Breast epithelium (tissue), 4 donors: ENCODE measurements at regions not wholly inside any gene's neighbourhood (a gene's known extent, or its start where the extent isn't known, plus 50 kb on each side); places are given as distances from the start of the nearest gene placed in this dataset.

Source experiments
- DNase-seq, 2 donors: peaks; one replicate each; pipeline ENCODE4 v3.0.0-alpha.2; 2019; ENCODE audit warnings: low spot score in 2 of 2
- H3K27ac ChIP-seq, 2 donors: fragments of 200-600 bp; sonication (generic) in 1 of 2; one replicate each; pipeline ENCODE4 v1.5.1; 2016 to 2019; ENCODE audit warnings: mild to moderate bottlenecking in 1 of 2
- H3K27me3 ChIP-seq, 2 donors: fragments of 200-600 bp; sonication (generic) in 1 of 2; one replicate each; pipeline versions ENCODE4 v1.5.1 to v1.6.0; 2017 to 2019; ENCODE audit warnings: control low read depth in 1 of 2, mild to moderate bottlenecking in 1 of 2
- H3K36me3 ChIP-seq: fragments of 200-600 bp; one replicate; pipeline ENCODE4 v1.5.1; 2019
- H3K4me1 ChIP-seq, 2 donors: fragments of 200-600 bp; sonication (generic); one replicate each; pipeline ENCODE4 v1.5.1; 2016 to 2019; ENCODE audit warnings: control low read depth in 1 of 2
- H3K4me3 ChIP-seq, 3 donors: fragments of 200-600 bp; sonication (generic); 1 replicate in 2 of 3; 2 replicates in 1 of 3; pipeline ENCODE4 v1.5.1; 2016 to 2019; ENCODE audit warnings: mild to moderate bottlenecking in 3 of 3, moderate library complexity in 2 of 3
- H3K9me3 ChIP-seq, 2 donors: fragments of 200-600 bp; sonication (generic) in 1 of 2; one replicate each; pipeline ENCODE4 v1.5.1; 2016 to 2019; ENCODE audit warnings: control low read depth in 1 of 2
- POLR2A ChIP-seq: fragments of 450-650 bp; IDR thresholded peaks from one replicate; pipeline ENCODE4 v1.6.1; 2016; ENCODE audit warnings: antibody characterized with exemption, mild to moderate bottlenecking, moderate library complexity
- POLR2AphosphoS5 ChIP-seq, 3 donors: sonication (generic); formaldehyde crosslinking; IDR thresholded peaks; one replicate each; pipeline ENCODE4 v1.6.1; 2017; ENCODE audit warnings: antibody characterized with exemption in 3 of 3
- intact Hi-C: fragments of 100-400 bp; cut with DNase I; formaldehyde crosslinking; loops from one replicate; pipeline ENCODE4 v1.15.1; 2023; ENCODE audit warnings: low total_unique reads
- TF ChIP-seq, protein P1 (sequence below), 3 donors: fragments of 450-650 bp; IDR thresholded peaks; one replicate each; pipeline ENCODE4 v1.5.1; 2016 to 2017; ENCODE audit warnings: antibody characterized with exemption in 3 of 3, mild to moderate bottlenecking in 3 of 3, moderate library complexity in 3 of 3

GRCh38 chr10:33805831-33806230 is 471.4 kb upstream of the NRP1 start:
- Histone ChIP-seq H3K36me3 (no peaks in the 10 kb centered on the region), H3K4me3 (no peak overlapping the region), H3K27ac (no peak overlapping the region), H3K9me3 (no peaks in the 10 kb centered on the region), H3K27me3 (no peaks in the 10 kb centered on the region), H3K4me1 (no peaks in the 10 kb centered on the region)
- intact Hi-C loops, result no loop called here
- DNase-seq, result no peak
- TF ChIP-seq POLR2AphosphoS5 (IDR thresholded peaks at IDR 0.05) (no peak), POLR2A (no peak)
- TF ChIP-seq, protein P1, sequence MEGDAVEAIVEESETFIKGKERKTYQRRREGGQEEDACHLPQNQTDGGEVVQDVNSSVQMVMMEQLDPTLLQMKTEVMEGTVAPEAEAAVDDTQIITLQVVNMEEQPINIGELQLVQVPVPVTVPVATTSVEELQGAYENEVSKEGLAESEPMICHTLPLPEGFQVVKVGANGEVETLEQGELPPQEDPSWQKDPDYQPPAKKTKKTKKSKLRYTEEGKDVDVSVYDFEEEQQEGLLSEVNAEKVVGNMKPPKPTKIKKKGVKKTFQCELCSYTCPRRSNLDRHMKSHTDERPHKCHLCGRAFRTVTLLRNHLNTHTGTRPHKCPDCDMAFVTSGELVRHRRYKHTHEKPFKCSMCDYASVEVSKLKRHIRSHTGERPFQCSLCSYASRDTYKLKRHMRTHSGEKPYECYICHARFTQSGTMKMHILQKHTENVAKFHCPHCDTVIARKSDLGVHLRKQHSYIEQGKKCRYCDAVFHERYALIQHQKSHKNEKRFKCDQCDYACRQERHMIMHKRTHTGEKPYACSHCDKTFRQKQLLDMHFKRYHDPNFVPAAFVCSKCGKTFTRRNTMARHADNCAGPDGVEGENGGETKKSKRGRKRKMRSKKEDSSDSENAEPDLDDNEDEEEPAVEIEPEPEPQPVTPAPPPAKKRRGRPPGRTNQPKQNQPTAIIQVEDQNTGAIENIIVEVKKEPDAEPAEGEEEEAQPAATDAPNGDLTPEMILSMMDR (IDR thresholded peaks at IDR 0.05), result no peak

DNA sequence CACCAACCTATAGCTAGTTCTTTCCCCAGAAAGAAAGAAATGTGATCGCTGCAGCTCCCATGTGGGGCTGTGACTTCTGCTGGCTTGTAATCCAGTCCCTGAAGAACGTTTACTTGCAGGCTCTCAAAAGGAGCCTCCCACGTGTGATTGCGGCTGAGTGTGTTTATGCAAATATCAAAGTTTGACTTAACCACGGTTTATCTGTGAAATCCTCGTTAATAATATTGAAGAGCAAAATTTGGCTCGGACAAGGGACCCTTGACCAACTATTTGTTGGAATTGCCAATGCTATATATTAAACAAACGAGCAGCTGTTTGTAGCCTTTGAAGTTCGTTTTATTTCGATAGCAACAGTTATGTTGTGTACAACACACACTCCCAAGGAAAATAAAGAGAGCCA is 470.1 kb upstream of the NRP1 start:
- Histone ChIP-seq H3K36me3 (no peaks in the 10 kb centered on the region), H3K27me3 (no peaks in the 10 kb centered on the region), H3K4me3 (no peak overlapping the region), H3K4me1 (no peaks in the 10 kb centered on the region), H3K9me3 (no peaks in the 10 kb centered on the region), H3K27ac (no peak overlapping the region)
- intact Hi-C loops, result no loop called here
- TF ChIP-seq, protein P1 (IDR thresholded peaks at IDR 0.05), result no peak
- no peak for TF ChIP-seq POLR2A
- TF ChIP-seq POLR2AphosphoS5 (IDR thresholded peaks at IDR 0.05), result no peak
- DNase-seq, result no peak

DNA sequence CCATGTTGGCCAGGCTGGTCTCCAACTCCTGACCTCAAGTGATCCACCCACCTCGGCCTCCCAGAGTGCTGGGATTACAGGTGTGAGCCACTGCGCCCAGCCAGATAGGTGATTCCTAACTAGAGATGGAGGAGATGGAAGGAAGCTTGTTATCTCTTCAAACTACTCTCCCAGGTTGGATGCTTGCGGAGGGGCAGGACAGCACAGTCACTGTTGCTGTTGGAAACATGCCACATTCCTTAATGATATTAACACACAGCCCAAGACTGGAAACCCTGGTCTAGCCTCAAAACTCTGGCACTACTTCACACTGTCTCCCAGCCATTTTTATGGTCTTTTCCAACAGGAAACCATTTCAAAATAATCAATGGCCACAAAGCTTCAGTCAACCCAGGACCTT is 468.8 kb upstream of the NRP1 start:
- Histone ChIP-seq H3K27me3 (no peaks in the 10 kb centered on the region), H3K4me1 (no peaks in the 10 kb centered on the region), H3K36me3 (no peaks in the 10 kb centered on the region), H3K27ac (no peak overlapping the region), H3K4me3 (no peak overlapping the region), H3K9me3 (no peaks in the 10 kb centered on the region)
- intact Hi-C loops, result no loop called here
- no peak for DNase-seq
- TF ChIP-seq, protein P1 (IDR thresholded peaks at IDR 0.05), result no peak

DNA sequence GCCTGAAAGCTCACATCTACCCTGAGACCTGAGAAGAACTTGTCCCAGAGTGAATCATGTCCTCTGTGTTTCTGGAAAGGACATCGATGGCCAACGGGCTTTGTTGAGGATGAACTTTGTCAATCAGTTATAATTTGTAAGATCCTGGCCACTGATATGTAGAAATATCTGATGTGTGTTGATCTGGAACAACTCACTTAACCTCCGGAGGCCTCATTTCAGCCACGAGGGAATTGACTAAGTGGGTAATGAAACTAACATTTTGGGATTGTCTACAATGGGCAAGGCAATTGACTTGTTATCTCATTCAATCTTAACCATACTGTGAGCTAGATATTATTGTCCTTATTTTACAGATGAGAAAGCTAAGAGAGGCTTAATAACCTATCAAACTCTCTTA is 468.1 kb upstream of the NRP1 start:
- Histone ChIP-seq H3K4me1 (no peaks in the 10 kb centered on the region), H3K4me3 (no peak overlapping the region), H3K9me3 (no peaks in the 10 kb centered on the region), H3K27ac (no peak overlapping the region), H3K36me3 (no peaks in the 10 kb centered on the region), H3K27me3 (no peaks in the 10 kb centered on the region)
- intact Hi-C loops, result no loop called here
- no peak for DNase-seq
- TF ChIP-seq POLR2A (no peak), POLR2AphosphoS5 (IDR thresholded peaks at IDR 0.05) (no peak)
- TF ChIP-seq, protein P1 (IDR thresholded peaks at IDR 0.05), result no peak

DNA sequence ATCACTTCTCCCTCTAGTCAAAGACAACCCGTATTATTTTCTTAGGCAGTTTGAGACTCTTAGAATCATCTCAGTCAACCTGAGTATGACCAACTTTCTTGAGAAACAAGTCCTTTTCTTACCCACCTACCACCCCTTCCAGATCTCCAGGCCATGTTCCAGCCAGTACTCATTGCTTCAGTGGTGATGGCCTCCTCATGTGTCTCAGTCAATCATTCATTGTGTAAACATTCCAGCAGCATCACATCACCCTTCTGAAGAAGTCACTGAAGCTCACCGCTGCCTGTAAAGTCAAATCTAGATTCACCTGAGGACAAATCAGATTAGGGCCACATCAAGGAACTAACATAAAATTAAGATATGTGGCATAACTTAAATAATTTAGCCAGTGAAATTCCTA is 467.2 kb upstream of the NRP1 start:
- no peaks in the 10 kb centered on the region for H3K36me3 ChIP-seq
- DNase-seq, result no peak
- no peak for TF ChIP-seq POLR2A
- no peak for TF ChIP-seq POLR2AphosphoS5 (IDR thresholded peaks at IDR 0.05)
- TF ChIP-seq, protein P1 (IDR thresholded peaks at IDR 0.05), result no peak
- H3K9me3 ChIP-seq, result no peaks in the 10 kb centered on the region
- H3K4me3 ChIP-seq, result no peak overlapping the region
- no peaks in the 10 kb centered on the region for H3K4me1 ChIP-seq
- H3K27ac ChIP-seq, result no peak overlapping the region
- no peaks in the 10 kb centered on the region for H3K27me3 ChIP-seq
- intact Hi-C loops, result no loop called here
